HepG2 (cell line): ENCODE measurements at regions not wholly inside any gene's neighbourhood (a gene's known extent, or its start where the extent isn't known, plus 50 kb on each side); places are given as distances from the start of the nearest gene placed in this dataset.

Experiments used
- ATAC-seq: fragments of 200-7000 bp; cut with Tn5 transposase; 3 replicates; pipeline ENCODE4 v1.9.1; 2020; ENCODE audit warnings: mild to moderate bottlenecking, moderate library complexity
- BruUV-seq: library from RNA; stranded (reverse); fragments of 400-500 nt; replicated peaks from 2 replicates; lab custom pipeline; 2021; lab: Mats Ljungman, UMichigan
- CTCF ChIA-PET: fragments of 300-600 bp; formaldehyde crosslinking; extraction: SDS; loops from one replicate; lab custom pipeline; 2021; ENCODE audit warnings: low total read pairs, inconsistent platforms, low intra/inter-chr PET ratio; lab: Yijun Ruan, JAX
- POLR2A ChIA-PET: fragments of 350-600 bp; sonication (Branson Sonifier 250); formaldehyde crosslinking; loops from one replicate; lab custom pipeline; 2020; ENCODE audit warnings: antibody characterized with exemption, inconsistent platforms; lab: Yijun Ruan, JAX
- DNase-seq: peaks from one replicate; pipeline ENCODE4 v3.0.0-alpha.2; 2015; ENCODE audit warnings: low spot score
- FAIRE-seq: peaks from 3 replicates; lab custom pipeline; 2011; peaks lifted over from hg19 to GRCh38; lab: Jason Lieb, UNC
- H2AFZ ChIP-seq: one replicate; pipeline ENCODE4 v1.6.1; 2011; ENCODE audit warnings: low read length, inconsistent platforms
- H3K27ac ChIP-seq: fragments of 300-600 bp; 3 replicates; pipeline ENCODE4 v1.8.0; 2011; ENCODE audit warnings: mixed run types, mild to moderate bottlenecking, mixed read lengths, low read length, inconsistent platforms; ENCODE audit not compliant: insufficient read depth; ENCODE audit errors: extremely low read length
- H3K27me3 ChIP-seq, 2 experiments: fragments of 200-600 bp in 1 of 2; 2 replicates in 1 of 2; 3 replicates in 1 of 2; pipeline versions ENCODE4 v1.6.0 to v1.8.0; 2011; ENCODE audit warnings: low read length in 2 of 2, mild to moderate bottlenecking in 2 of 2, moderate library complexity in 2 of 2, inconsistent platforms in 1 of 2; ENCODE audit not compliant: insufficient read depth in 2 of 2, control insufficient read depth in 1 of 2
- H3K36me3 ChIP-seq, 2 experiments: fragments of 200-600 bp in 1 of 2; replicated peaks in 1 of 2; 2 replicates in 1 of 2; 3 replicates in 1 of 2; pipeline versions ENCODE4 v1.5.1 to v1.8.0; 2011; ENCODE audit warnings: low read length in 2 of 2, inconsistent platforms in 1 of 2; ENCODE audit not compliant: insufficient read depth in 2 of 2, control insufficient read depth in 1 of 2
- H3K4me1 ChIP-seq: 2 replicates; pipeline ENCODE4 v1.5.1; 2012; ENCODE audit warnings: low read length, inconsistent platforms; ENCODE audit not compliant: insufficient read depth
- H3K4me2 ChIP-seq: 2 replicates; pipeline ENCODE4 v1.6.0; 2011; ENCODE audit warnings: low read depth, low read length, inconsistent platforms
- H3K4me3 ChIP-seq, 3 experiments: fragments of 200-600 bp in 1 of 3; sonication (generic), shearing (Covaris generic) in 1 of 3; replicated peaks in 1 of 3; 2 replicates each; pipeline ENCODE4 v1.5.1; 2011 to 2016; ENCODE audit warnings: low read length in 3 of 3, inconsistent platforms in 2 of 3, low read depth in 2 of 3, mild to moderate bottlenecking in 2 of 3, control low read depth in 1 of 3, mixed read lengths in 1 of 3; ENCODE audit not compliant: insufficient read depth in 1 of 3
- H3K79me2 ChIP-seq: one replicate; pipeline ENCODE4 v1.6.1; 2011; ENCODE audit warnings: low read length, inconsistent platforms; ENCODE audit not compliant: insufficient read depth
- H3K9ac ChIP-seq: 2 replicates; pipeline ENCODE4 v1.6.0; 2011; ENCODE audit warnings: mild to moderate bottlenecking, low read depth, low read length, inconsistent platforms; ENCODE audit not compliant: insufficient read depth
- H3K9me3 ChIP-seq: 2 replicates; pipeline ENCODE4 v1.5.1; 2012; ENCODE audit warnings: mild to moderate bottlenecking, low read length
- H4K20me1 ChIP-seq: 2 replicates; pipeline ENCODE4 v1.6.0; 2011; ENCODE audit warnings: inconsistent platforms, mild to moderate bottlenecking, low read length, moderate library complexity; ENCODE audit not compliant: insufficient read depth
- CEBPB ChIP-seq: IDR thresholded peaks from 2 replicates; pipeline ENCODE4 v1.6.1; 2011; ENCODE audit warnings: low read depth, low read length, improper control_type of control experiment, borderline replicate concordance
- KDM6A ChIP-seq: IDR thresholded peaks from 2 replicates; pipeline ENCODE4 v1.6.1; 2016; ENCODE audit warnings: low read depth
- POLR2A ChIP-seq, 2 experiments: IDR thresholded peaks; 2 replicates each; pipeline ENCODE4 v1.6.1; 2011; ENCODE audit warnings: low read depth in 2 of 2, low read length in 2 of 2, mild to moderate bottlenecking in 1 of 2, moderate library complexity in 1 of 2; ENCODE audit not compliant: insufficient read depth in 1 of 2
- SOX6 ChIP-seq, 2 experiments: fragments of 450-650 bp in 1 of 2; sonication (generic) in 1 of 2; formaldehyde crosslinking in 1 of 2; IDR thresholded peaks; 2 replicates each; pipeline versions ENCODE4 v1.4.0 to v1.6.1; 2017 to 2020; ENCODE audit warnings: antibody characterized with exemption in 1 of 2, mild to moderate bottlenecking in 1 of 2, missing genetic modification reagents in 1 of 2
- ZNF337 ChIP-seq: sonication (generic); formaldehyde crosslinking; IDR thresholded peaks from 2 replicates; pipeline ENCODE4 v1.5.1; 2020; ENCODE audit warnings: missing genetic modification reagents, low read depth, mild to moderate bottlenecking, borderline replicate concordance
- WGBS: methylation state at CpG from one replicate; pipeline ENCODE4 v1.1.6; 2017; ENCODE audit warnings: low lambda C conversion rate; 5-methylcytosine and 5-hydroxymethylcytosine counted together
- in situ Hi-C: cut with HindIII; loops from 2 replicates; pipeline ENCODE4 v1.10.0; 2017; ENCODE audit warnings: low pct_unique_long_range_greater_than_20kb; ENCODE audit not compliant: extremely low pct_ligation_motif_present
- intact Hi-C: fragments of 100-400 bp; cut with micrococcal nuclease; formaldehyde crosslinking; loops from one replicate; pipeline ENCODE4 v1.10.0; 2022; ENCODE audit not compliant: unreplicated experiment
- TF ChIP-seq, protein P1 (sequence below): sonication (generic); formaldehyde crosslinking; IDR thresholded peaks from 2 replicates; pipeline ENCODE4 v1.5.0; 2020; ENCODE audit warnings: missing genetic modification reagents
- TF ChIP-seq, protein P2 (sequence below): sonication (generic); formaldehyde crosslinking; IDR thresholded peaks from 2 replicates; pipeline ENCODE4 v1.5.0; 2020; ENCODE audit warnings: missing genetic modification reagents, mild to moderate bottlenecking, borderline replicate concordance
- TF ChIP-seq, protein P3 (sequence below): conservative IDR thresholded peaks from 2 replicates; pipeline ENCODE4 v1.6.1; 2018; ENCODE audit warnings: missing genetic modification reagents

DNA sequence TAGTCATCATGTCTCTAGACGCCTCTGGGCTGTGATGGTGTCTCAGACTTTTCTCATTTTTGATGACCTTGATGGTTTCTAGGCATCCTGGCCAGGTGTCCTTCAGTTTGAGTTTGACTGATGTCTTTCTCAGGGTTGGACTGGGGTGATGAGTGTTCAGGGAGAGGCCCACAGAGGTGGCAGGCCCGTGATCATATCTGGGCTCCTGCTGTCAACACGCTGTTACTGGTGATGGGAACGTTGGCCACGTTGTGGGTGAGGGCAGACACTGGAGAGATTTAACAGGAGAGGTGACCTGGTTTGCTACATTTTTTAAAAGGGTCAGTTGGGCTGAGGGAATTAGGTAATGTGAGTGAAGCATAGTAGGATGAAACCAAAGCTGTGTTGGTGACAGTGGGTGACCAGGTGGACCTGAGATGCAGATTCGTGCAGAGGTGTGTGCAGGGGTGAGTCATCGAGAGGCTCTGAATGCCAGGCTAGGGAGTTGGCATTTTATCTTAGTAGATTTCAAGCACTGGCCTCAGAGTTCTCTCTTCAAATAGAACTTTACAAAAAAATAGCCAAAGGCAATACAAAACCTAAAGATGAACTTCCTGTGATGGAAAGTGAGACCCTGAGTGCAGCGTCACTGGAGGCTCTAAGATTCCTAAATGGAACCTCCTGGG, 174.1 kb downstream of the CDH26 start:
- no peak overlapping the region for H3K4me3 ChIP-seq
- CTCF ChIA-PET, result no interaction called here
- no peak for DNase-seq
- no TSS peak for BruUV-seq
- TF ChIP-seq, protein P1, sequence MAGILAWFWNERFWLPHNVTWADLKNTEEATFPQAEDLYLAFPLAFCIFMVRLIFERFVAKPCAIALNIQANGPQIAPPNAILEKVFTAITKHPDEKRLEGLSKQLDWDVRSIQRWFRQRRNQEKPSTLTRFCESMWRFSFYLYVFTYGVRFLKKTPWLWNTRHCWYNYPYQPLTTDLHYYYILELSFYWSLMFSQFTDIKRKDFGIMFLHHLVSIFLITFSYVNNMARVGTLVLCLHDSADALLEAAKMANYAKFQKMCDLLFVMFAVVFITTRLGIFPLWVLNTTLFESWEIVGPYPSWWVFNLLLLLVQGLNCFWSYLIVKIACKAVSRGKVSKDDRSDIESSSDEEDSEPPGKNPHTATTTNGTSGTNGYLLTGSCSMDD (CRISPR knock-in tag), result no peak
- no peak for TF ChIP-seq POLR2A (IDR thresholded peaks at IDR 0.05; ENCODE audit: insufficient read depth in 1 of 2, low read depth in 2 of 2, low read length in 2 of 2)
- no peak for TF ChIP-seq SOX6 (IDR thresholded peaks at IDR 0.05)
- TF ChIP-seq SOX6 (CRISPR knock-in tag; IDR thresholded peaks at IDR 0.05), result no peak
- TF ChIP-seq, all 625 proteins: peak for 0
- Histone ChIP-seq H3K4me2 (no peak overlapping the region), H3K27ac (no peak overlapping the region), H3K27me3 (no peaks in the 10 kb centered on the region), H3K4me1 (peaks cover 1% of the 10 kb centered on the region), H3K9ac (no peak overlapping the region), H3K79me2 (no peaks in the 10 kb centered on the region), H2AFZ (no peak overlapping the region), H3K36me3 (no peaks in the 10 kb centered on the region), H4K20me1 (no peaks in the 10 kb centered on the region), H3K9me3 (no peaks in the 10 kb centered on the region)
- intact Hi-C loops (no loop called here), in situ Hi-C loops (no loop called here)
- WGBS, result 19% methylated on average over 8 of the region's 8 CpGs
- FAIRE-seq (no peak), ATAC-seq (no peak)
- POLR2A ChIA-PET, result no interaction called here

DNA sequence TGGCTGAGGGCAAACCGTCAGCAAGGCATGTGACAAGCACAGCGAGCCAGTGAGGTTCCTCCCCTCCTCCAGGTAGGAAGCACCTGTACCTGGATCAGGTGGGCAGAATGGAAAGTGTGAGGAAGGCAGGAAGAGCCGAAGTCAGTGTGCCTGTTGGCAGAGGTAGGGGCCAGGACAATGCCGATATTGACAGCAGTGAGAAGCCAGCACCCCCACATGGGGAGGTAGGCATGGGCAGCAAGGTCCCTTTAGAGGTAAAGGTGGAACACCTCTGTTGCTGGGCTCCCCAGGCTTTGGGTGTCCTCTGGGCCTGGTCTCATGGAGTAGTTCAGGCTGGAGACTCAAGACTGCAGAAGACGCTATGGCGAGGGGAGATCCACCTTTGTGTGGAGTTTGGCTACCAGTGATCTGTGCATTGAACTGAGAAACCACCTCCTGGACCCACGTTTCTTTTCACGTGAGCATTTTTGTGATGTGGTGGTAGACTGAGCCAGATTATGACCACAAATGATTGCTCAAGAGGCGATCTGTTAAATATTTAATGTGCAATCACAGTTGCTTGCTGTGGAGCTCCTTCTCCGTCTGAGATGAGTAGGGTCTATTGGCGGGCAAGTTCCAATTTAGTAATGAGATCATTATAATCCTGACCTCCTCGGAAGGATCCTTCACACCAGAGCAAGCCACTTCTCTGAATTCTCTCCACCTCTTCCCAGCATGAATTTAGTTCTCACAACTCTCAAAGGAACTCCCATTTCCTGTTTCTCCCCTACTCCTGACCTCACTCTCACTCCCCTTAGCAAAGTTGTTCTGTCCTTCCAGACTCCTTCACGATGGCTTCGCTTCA, 174.8 kb downstream of the CDH26 start:
- WGBS, result 12% methylated on average over 14 of the region's 14 CpGs
- Histone ChIP-seq H2AFZ (no peak overlapping the region), H3K4me2 (no peak overlapping the region), H4K20me1 (no peaks in the 10 kb centered on the region), H3K27ac (no peak overlapping the region), H3K27me3 (no peaks in the 10 kb centered on the region), H3K36me3 (no peaks in the 10 kb centered on the region), H3K9ac (no peak overlapping the region), H3K4me1 (no peaks in the 10 kb centered on the region), H3K9me3 (no peaks in the 10 kb centered on the region), H3K79me2 (no peaks in the 10 kb centered on the region), H3K4me3 (no peak overlapping the region)
- DNase-seq, result no peak
- ATAC-seq, result no peak; the same call in 2 of the 3 replicates
- CTCF ChIA-PET, result no interaction called here
- intact Hi-C loops (no loop called here), in situ Hi-C loops (no loop called here)
- FAIRE-seq, result no peak
- TF ChIP-seq CEBPB (0 out of 2 replicates have a peak, but pooled peaks have one; percentile 22), ZNF337 (CRISPR knock-in tag) (no peak), KDM6A (CRISPR knock-in tag) (no peak)
- TF ChIP-seq, protein P2, sequence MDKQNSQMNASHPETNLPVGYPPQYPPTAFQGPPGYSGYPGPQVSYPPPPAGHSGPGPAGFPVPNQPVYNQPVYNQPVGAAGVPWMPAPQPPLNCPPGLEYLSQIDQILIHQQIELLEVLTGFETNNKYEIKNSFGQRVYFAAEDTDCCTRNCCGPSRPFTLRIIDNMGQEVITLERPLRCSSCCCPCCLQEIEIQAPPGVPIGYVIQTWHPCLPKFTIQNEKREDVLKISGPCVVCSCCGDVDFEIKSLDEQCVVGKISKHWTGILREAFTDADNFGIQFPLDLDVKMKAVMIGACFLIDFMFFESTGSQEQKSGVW (CRISPR knock-in tag), result no peak
- TF ChIP-seq, protein P3, sequence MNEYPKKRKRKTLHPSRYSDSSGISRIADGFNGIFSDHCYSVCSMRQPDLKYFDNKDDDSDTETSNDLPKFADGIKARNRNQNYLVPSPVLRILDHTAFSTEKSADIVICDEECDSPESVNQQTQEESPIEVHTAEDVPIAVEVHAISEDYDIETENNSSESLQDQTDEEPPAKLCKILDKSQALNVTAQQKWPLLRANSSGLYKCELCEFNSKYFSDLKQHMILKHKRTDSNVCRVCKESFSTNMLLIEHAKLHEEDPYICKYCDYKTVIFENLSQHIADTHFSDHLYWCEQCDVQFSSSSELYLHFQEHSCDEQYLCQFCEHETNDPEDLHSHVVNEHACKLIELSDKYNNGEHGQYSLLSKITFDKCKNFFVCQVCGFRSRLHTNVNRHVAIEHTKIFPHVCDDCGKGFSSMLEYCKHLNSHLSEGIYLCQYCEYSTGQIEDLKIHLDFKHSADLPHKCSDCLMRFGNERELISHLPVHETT (CRISPR knock-in tag), result no peak
- no TSS peak for BruUV-seq
- POLR2A ChIA-PET, result no interaction called here
